ENCODE measurements at regions not wholly inside any gene's neighbourhood (a gene's known extent, or its start where the extent isn't known, plus 50 kb on each side); places are given as distances from the start of the nearest gene placed in this dataset.
A peak's percentile ranks its signal among the peaks of the same experiment; 100 is the strongest.

- Mint-ChIP-seq H3K27ac (ENCODE audit: low read depth, unreplicated experiment) (no peak overlapping the region), H3K27me3 (ENCODE audit: insufficient read depth, unreplicated experiment) (no peaks in the 10 kb centered on the region), H3K4me3 (ENCODE audit: unreplicated experiment) (no peak overlapping the region), H3K36me3 (ENCODE audit: insufficient read depth, unreplicated experiment) (peaks cover 6% of the 10 kb centered on the region), H3K9me3 (ENCODE audit: unreplicated experiment) (peaks cover 8% of the 10 kb centered on the region), H3K4me1 (ENCODE audit: insufficient read depth, unreplicated experiment) (peaks cover 6% of the 10 kb centered on the region)
- no peak for DNase-seq (ENCODE audit: unreplicated experiment)
- ChIA-PET POLR2A (interaction anchor here (0.9 to 1.2 kb wide), 3 partner anchors 38 to 221 kb away, joined by 3 read pairs; no protein-coding TSS in a partner anchor), CTCF (interaction anchor here (0.6 to 1.3 kb wide), 7 partner anchors 10 to 614 kb away, joined by 3 to 6 read pairs (median 3); no protein-coding TSS in a partner anchor)
- no peak for TF ChIP-seq CTCF (IDR thresholded peaks at IDR 0.05; ENCODE audit: unreplicated experiment)
- BruUV-seq (replicated peaks): no TSS peak
- intact Hi-C loops (cut with micrococcal nuclease): loop anchor here (10.0 kb wide), 1 partner anchor 110 kb away; no protein-coding TSS in a partner anchor
Observed at GRCh38 chr21:39124681-39125251, 58.5 kb downstream of the PSMG1 start.

GRCh38 chr21:39123375-39123774 is 59.9 kb downstream of the PSMG1 start:
- CTCF ChIA-PET: interaction anchor here (1.1 kb wide), 1 partner anchor 167 kb away, joined by 3 read pairs; no protein-coding TSS in a partner anchor
- BruUV-seq (replicated peaks): no TSS peak
- intact Hi-C loops (cut with micrococcal nuclease): loop anchor here (10.0 kb wide), 1 partner anchor 109 kb away; no protein-coding TSS in a partner anchor
- no peak for TF ChIP-seq CTCF (IDR thresholded peaks at IDR 0.05; ENCODE audit: unreplicated experiment)
- Mint-ChIP-seq H3K27ac (ENCODE audit: low read depth, unreplicated experiment) (no peak overlapping the region), H3K4me1 (ENCODE audit: insufficient read depth, unreplicated experiment) (peaks cover 6% of the 10 kb centered on the region), H3K9me3 (ENCODE audit: unreplicated experiment) (peaks cover 8% of the 10 kb centered on the region), H3K4me3 (ENCODE audit: unreplicated experiment) (no peak overlapping the region), H3K36me3 (ENCODE audit: insufficient read depth, unreplicated experiment) (peaks cover 6% of the 10 kb centered on the region), H3K27me3 (ENCODE audit: insufficient read depth, unreplicated experiment) (no peaks in the 10 kb centered on the region)
- no peak for DNase-seq (ENCODE audit: unreplicated experiment)
- POLR2A ChIA-PET: interaction anchor here (0.9 to 1.5 kb wide), 5 partner anchors 75 to 845 kb away, joined by 3 to 4 read pairs (median 3); no protein-coding TSS in a partner anchor

- intact Hi-C loops (cut with micrococcal nuclease): loop anchor here (10.0 kb wide), 1 partner anchor 107 kb away; no protein-coding TSS in a partner anchor
- Mint-ChIP-seq H3K4me1 (ENCODE audit: insufficient read depth, unreplicated experiment) (peaks cover 6% of the 10 kb centered on the region), H3K9me3 (ENCODE audit: unreplicated experiment) (peaks cover 8% of the 10 kb centered on the region), H3K4me3 (ENCODE audit: unreplicated experiment) (no peak overlapping the region), H3K27me3 (ENCODE audit: insufficient read depth, unreplicated experiment) (no peaks in the 10 kb centered on the region), H3K27ac (ENCODE audit: low read depth, unreplicated experiment) (peak overlapping the region; percentile 79), H3K36me3 (ENCODE audit: insufficient read depth, unreplicated experiment) (peaks cover 6% of the 10 kb centered on the region)
- POLR2A ChIA-PET: interaction anchor here (0.7 kb wide), 1 partner anchor 305 kb away, joined by 3 read pairs; no protein-coding TSS in a partner anchor
- no peak for DNase-seq (ENCODE audit: unreplicated experiment)
- no TSS peak for BruUV-seq (replicated peaks)
- CTCF ChIA-PET: no interaction called here
- no peak for TF ChIP-seq CTCF (IDR thresholded peaks at IDR 0.05; ENCODE audit: unreplicated experiment)
Observed at GRCh38 chr21:39121600-39122355, 61.5 kb downstream of the PSMG1 start.
